Lower leg skin (tissue), 3 donors: ENCODE measurements at regions not wholly inside any gene's neighbourhood (a gene's known extent, or its start where the extent isn't known, plus 50 kb on each side); places are given as distances from the start of the nearest gene placed in this dataset.

Source experiments
- POLR2A ChIP-seq, 2 donors: fragments of 450-650 bp; IDR thresholded peaks; one replicate each; pipeline ENCODE4 v1.6.1; 2016 to 2017; ENCODE audit warnings: antibody characterized with exemption in 2 of 2, mild to moderate bottlenecking in 1 of 2, moderate library complexity in 1 of 2
- TF ChIP-seq, protein P1 (sequence below), 3 donors: fragments of 450-650 bp; IDR thresholded peaks; one replicate each; pipeline ENCODE4 v1.5.1; 2016; ENCODE audit warnings: antibody characterized with exemption in 3 of 3, mild to moderate bottlenecking in 3 of 3, moderate library complexity in 2 of 3

DNA sequence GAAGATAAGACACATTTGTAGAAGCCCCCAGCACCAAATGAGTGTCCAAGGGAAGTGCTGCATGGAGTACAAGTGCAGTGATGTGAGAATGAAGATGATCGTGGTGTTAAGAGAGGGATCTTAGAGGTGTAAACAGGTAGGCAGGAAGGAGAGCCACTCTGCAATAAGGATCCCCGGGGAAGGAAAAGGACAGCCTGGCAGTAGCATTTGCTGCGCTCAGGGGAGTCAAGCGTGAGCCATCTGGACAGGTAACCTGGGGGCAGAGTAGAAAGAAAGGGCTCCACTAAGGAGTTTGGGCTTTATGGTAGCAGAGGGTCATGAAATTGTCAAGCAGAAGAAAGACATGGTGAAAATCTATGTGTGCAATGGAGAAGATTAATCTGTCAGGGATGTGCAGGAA lies 587.2 kb downstream of the BUD13 start:
- TF ChIP-seq, protein P1, sequence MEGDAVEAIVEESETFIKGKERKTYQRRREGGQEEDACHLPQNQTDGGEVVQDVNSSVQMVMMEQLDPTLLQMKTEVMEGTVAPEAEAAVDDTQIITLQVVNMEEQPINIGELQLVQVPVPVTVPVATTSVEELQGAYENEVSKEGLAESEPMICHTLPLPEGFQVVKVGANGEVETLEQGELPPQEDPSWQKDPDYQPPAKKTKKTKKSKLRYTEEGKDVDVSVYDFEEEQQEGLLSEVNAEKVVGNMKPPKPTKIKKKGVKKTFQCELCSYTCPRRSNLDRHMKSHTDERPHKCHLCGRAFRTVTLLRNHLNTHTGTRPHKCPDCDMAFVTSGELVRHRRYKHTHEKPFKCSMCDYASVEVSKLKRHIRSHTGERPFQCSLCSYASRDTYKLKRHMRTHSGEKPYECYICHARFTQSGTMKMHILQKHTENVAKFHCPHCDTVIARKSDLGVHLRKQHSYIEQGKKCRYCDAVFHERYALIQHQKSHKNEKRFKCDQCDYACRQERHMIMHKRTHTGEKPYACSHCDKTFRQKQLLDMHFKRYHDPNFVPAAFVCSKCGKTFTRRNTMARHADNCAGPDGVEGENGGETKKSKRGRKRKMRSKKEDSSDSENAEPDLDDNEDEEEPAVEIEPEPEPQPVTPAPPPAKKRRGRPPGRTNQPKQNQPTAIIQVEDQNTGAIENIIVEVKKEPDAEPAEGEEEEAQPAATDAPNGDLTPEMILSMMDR (IDR thresholded peaks at IDR 0.05), result no peak
- no peak for TF ChIP-seq POLR2A (IDR thresholded peaks at IDR 0.05)
